H1 (cell line): ENCODE measurements at regions not wholly inside any gene's neighbourhood (a gene's known extent, or its start where the extent isn't known, plus 50 kb on each side); places are given as distances from the start of the nearest gene placed in this dataset.

Experiments
- CTCF ChIA-PET: fragments of 300-600 bp; sonication (Branson Sonifier 250); formaldehyde crosslinking; loops from one replicate; lab custom pipeline; 2021; ENCODE audit not compliant: partially characterized antibody; lab: Charles Lee
- POLR2A ChIA-PET: fragments of 300-600 bp; sonication (Branson Sonifier 250); formaldehyde crosslinking; loops from one replicate; lab custom pipeline; 2021; ENCODE audit warnings: inconsistent platforms; ENCODE audit not compliant: partially characterized antibody; lab: Charles Lee
- DNase-seq, 2 experiments: peaks; one replicate each; pipeline versions ENCODE4 v3.0.0 to v3.0.0-alpha.2; 2010 to 2022; ENCODE audit warnings: low spot score in 2 of 2, low read depth in 1 of 2, mixed read lengths in 1 of 2
- FAIRE-seq: peaks from 2 replicates; lab custom pipeline; 2011; peaks lifted over from hg19 to GRCh38; lab: Jason Lieb, UNC
- H2AFZ ChIP-seq: 2 replicates; pipeline ENCODE4 v1.8.1; 2012; ENCODE audit warnings: low read length, inconsistent platforms
- H2AK5ac ChIP-seq: 2 replicates; pipeline ENCODE4 v1.6.1; 2013; ENCODE audit warnings: low read depth, low read length
- H2BK120ac ChIP-seq: replicated peaks from 2 replicates; pipeline ENCODE3; 2013; ENCODE audit warnings: low read depth, low read length, inconsistent platforms
- H2BK12ac ChIP-seq: 2 replicates; pipeline ENCODE4 v1.6.1; 2013; ENCODE audit warnings: low read depth, low read length
- H2BK15ac ChIP-seq: 2 replicates; pipeline ENCODE4 v1.6.1; 2013; ENCODE audit warnings: low read length
- H2BK20ac ChIP-seq: 2 replicates; pipeline ENCODE4 v1.6.1; 2013; ENCODE audit warnings: low read length
- H2BK5ac ChIP-seq: 2 replicates; pipeline ENCODE4 v1.6.1; 2013; ENCODE audit warnings: low read depth, low read length
- H3K14ac ChIP-seq: 2 replicates; pipeline ENCODE4 v1.6.1; 2013; ENCODE audit warnings: inconsistent platforms; ENCODE audit not compliant: insufficient read length
- H3K18ac ChIP-seq: 2 replicates; pipeline ENCODE4 v1.6.1; 2013; ENCODE audit warnings: low read length; ENCODE audit errors: extremely low read depth
- H3K23ac ChIP-seq: 2 replicates; pipeline ENCODE4 v1.6.1; 2013; ENCODE audit warnings: inconsistent platforms; ENCODE audit not compliant: insufficient read length
- H3K23me2 ChIP-seq: 2 replicates; pipeline ENCODE4 v1.6.1; 2013; ENCODE audit warnings: low read depth, low read length
- H3K27ac ChIP-seq: 2 replicates; pipeline ENCODE4 v1.6.1; 2011; ENCODE audit warnings: low read depth, low read length, inconsistent platforms
- H3K27me3 ChIP-seq, 4 experiments: replicated peaks in 1 of 4; 1 replicate in 1 of 4; 2 replicates in 3 of 4; pipeline versions ENCODE4 v1.6.1 to v1.8.1; 2011 to 2013; ENCODE audit warnings: low read length in 3 of 4, mild to moderate bottlenecking in 3 of 4, inconsistent platforms in 2 of 4, mixed read lengths in 2 of 4, moderate library complexity in 1 of 4; ENCODE audit not compliant: control insufficient read depth in 3 of 4, insufficient read depth in 3 of 4; ENCODE audit errors: extremely low read depth in 1 of 4
- H3K36me3 ChIP-seq, 4 experiments: 2 replicates each; pipeline versions ENCODE4 v1.6.1 to v1.8.1; 2011 to 2013; ENCODE audit warnings: mild to moderate bottlenecking in 4 of 4, low read length in 3 of 4, moderate library complexity in 2 of 4, control low read depth in 1 of 4, inconsistent platforms in 1 of 4; ENCODE audit not compliant: insufficient read depth in 4 of 4, control insufficient read depth in 2 of 4
- H3K4ac ChIP-seq: replicated peaks from 2 replicates; pipeline ENCODE3; 2013; ENCODE audit warnings: low read length, low read depth, mixed read lengths, inconsistent platforms; ENCODE audit not compliant: insufficient read length
- H3K4me1 ChIP-seq, 4 experiments: replicated peaks in 1 of 4; 1 replicate in 1 of 4; 2 replicates in 3 of 4; pipeline versions ENCODE4 v1.6.1 to v1.8.1; 2011 to 2013; ENCODE audit warnings: low read length in 3 of 4, inconsistent platforms in 2 of 4, mixed read lengths in 1 of 4; ENCODE audit not compliant: insufficient read depth in 4 of 4, control insufficient read depth in 3 of 4
- H3K4me2 ChIP-seq, 2 experiments: 2 replicates each; pipeline versions ENCODE4 v1.6.1 to v1.8.1; 2011 to 2013; ENCODE audit warnings: low read depth in 2 of 2, low read length in 2 of 2, control low read depth in 1 of 2, inconsistent platforms in 1 of 2, mild to moderate bottlenecking in 1 of 2; ENCODE audit not compliant: insufficient read depth in 1 of 2
- H3K4me3 ChIP-seq, 4 experiments: fragments of 200-600, 300-600 bp in 1 of 4; sonication (generic), shearing (Covaris generic), sonication (Bioruptor Twin) in 1 of 4; 2 replicates each; pipeline versions ENCODE4 v1.5.1 to v1.8.1; 2011 to 2016; ENCODE audit warnings: low read length in 4 of 4, low read depth in 3 of 4, control low read depth in 2 of 4, inconsistent platforms in 2 of 4, mild to moderate bottlenecking in 2 of 4, mixed read lengths in 1 of 4, moderate library complexity in 1 of 4; ENCODE audit not compliant: insufficient read depth in 2 of 4; ENCODE audit errors: extremely low read depth in 1 of 4
- H3K56ac ChIP-seq: replicated peaks from 2 replicates; pipeline ENCODE3; 2013; ENCODE audit warnings: low read depth, mild to moderate bottlenecking, mixed read lengths, low read length, inconsistent platforms; ENCODE audit not compliant: insufficient read length
- H3K79me1 ChIP-seq: 2 replicates; pipeline ENCODE4 v1.6.1; 2013; ENCODE audit warnings: low read depth, low read length, control low read depth
- H3K79me2 ChIP-seq, 2 experiments: 2 replicates each; pipeline versions ENCODE4 v1.6.1 to v1.8.1; 2012 to 2013; ENCODE audit warnings: low read length in 2 of 2, mild to moderate bottlenecking in 2 of 2, inconsistent platforms in 1 of 2; ENCODE audit not compliant: insufficient read depth in 2 of 2, control insufficient read depth in 1 of 2
- H3K9ac ChIP-seq, 4 experiments: replicated peaks in 1 of 4; 1 replicate in 1 of 4; 2 replicates in 3 of 4; pipeline versions ENCODE4 v1.6.1 to v1.8.1; 2011 to 2013; ENCODE audit warnings: low read depth in 3 of 4, low read length in 3 of 4, control low read depth in 2 of 4, mild to moderate bottlenecking in 2 of 4, moderate library complexity in 2 of 4, inconsistent platforms in 1 of 4; ENCODE audit errors: extremely low read depth in 1 of 4
- H3K9me3 ChIP-seq, 2 experiments: 2 replicates each; pipeline versions ENCODE4 v1.6.1 to v1.8.1; 2012 to 2013; ENCODE audit warnings: mild to moderate bottlenecking in 2 of 2, moderate library complexity in 2 of 2, control low read depth in 1 of 2, inconsistent platforms in 1 of 2, low read depth in 1 of 2, low read length in 1 of 2, mixed read lengths in 1 of 2; ENCODE audit not compliant: insufficient read depth in 2 of 2
- H4K20me1 ChIP-seq, 2 experiments: replicated peaks in 1 of 2; 2 replicates each; pipeline versions ENCODE3 to v1.8.1; 2011 to 2013; ENCODE audit warnings: inconsistent platforms in 2 of 2, low read length in 2 of 2, mild to moderate bottlenecking in 1 of 2; ENCODE audit not compliant: insufficient read depth in 2 of 2, control insufficient read depth in 1 of 2
- H4K5ac ChIP-seq: 2 replicates; pipeline ENCODE4 v1.6.1; 2013; ENCODE audit warnings: low read length, low read depth, mixed read lengths, inconsistent platforms; ENCODE audit not compliant: insufficient read length
- H4K8ac ChIP-seq: 2 replicates; pipeline ENCODE4 v1.8.0; 2013; ENCODE audit warnings: mild to moderate bottlenecking, moderate library complexity, low read length, inconsistent platforms; ENCODE audit not compliant: insufficient read depth; ENCODE audit errors: extremely low read depth
- H4K91ac ChIP-seq: replicated peaks from 2 replicates; pipeline ENCODE3; 2013; ENCODE audit warnings: low read length, mixed read lengths, inconsistent platforms; ENCODE audit not compliant: insufficient read length
- CEBPB ChIP-seq: IDR thresholded peaks from 2 replicates; pipeline ENCODE4 v1.6.1; 2012; ENCODE audit warnings: low read depth, low read length
- EZH2 ChIP-seq: fragments of 200-600 bp; sonication (generic); IDR thresholded peaks from 2 replicates; pipeline ENCODE4 v1.7.1; 2012; ENCODE audit warnings: low read depth, mild to moderate bottlenecking, moderate library complexity, low read length, inconsistent platforms; ENCODE audit not compliant: severe bottlenecking
- FOSL1 ChIP-seq: IDR thresholded peaks from 2 replicates; pipeline ENCODE4 v1.6.1; 2011; ENCODE audit warnings: mild to moderate bottlenecking, low read depth, low read length, moderate library complexity; ENCODE audit not compliant: insufficient read depth
- HDAC2 ChIP-seq, 2 experiments: fragments of 300-600 bp in 1 of 2; sonication (generic) in 1 of 2; IDR thresholded peaks; 2 replicates each; pipeline ENCODE4 v1.6.1; 2011 to 2012; ENCODE audit warnings: low read depth in 2 of 2, low read length in 2 of 2, mild to moderate bottlenecking in 2 of 2, moderate library complexity in 2 of 2, borderline replicate concordance in 1 of 2, inconsistent platforms in 1 of 2
- JUN ChIP-seq: IDR thresholded peaks from 2 replicates; pipeline ENCODE4 v1.6.1; 2011; ENCODE audit warnings: low read depth, mild to moderate bottlenecking, improper control_type of control experiment, low read length
- KDM4A ChIP-seq: IDR thresholded peaks from one replicate; pipeline ENCODE4 v1.7.1; 2012; ENCODE audit warnings: low read depth, mild to moderate bottlenecking, moderate library complexity, low read length, inconsistent platforms; ENCODE audit not compliant: severe bottlenecking
- MAFK ChIP-seq: IDR thresholded peaks from 2 replicates; pipeline ENCODE4 v1.6.1; 2012; ENCODE audit warnings: low read depth, mild to moderate bottlenecking, improper control_type of control experiment, low read length
- POLR2A ChIP-seq, 2 experiments: IDR thresholded peaks; 1 replicate in 1 of 2; 2 replicates in 1 of 2; pipeline ENCODE4 v1.6.1; 2011; ENCODE audit warnings: low read depth in 2 of 2, low read length in 2 of 2, mild to moderate bottlenecking in 2 of 2; ENCODE audit errors: control extremely low read depth in 1 of 2
- SP2 ChIP-seq: IDR thresholded peaks from 2 replicates; pipeline ENCODE4 v1.6.1; 2012; ENCODE audit warnings: mild to moderate bottlenecking, low read length, inconsistent platforms
- TAF1 ChIP-seq: IDR thresholded peaks from 2 replicates; pipeline ENCODE4 v1.6.1; 2011; ENCODE audit warnings: mild to moderate bottlenecking, low read depth, low read length
- TBP ChIP-seq: IDR thresholded peaks from 2 replicates; pipeline ENCODE4 v1.6.1; 2011; ENCODE audit warnings: low read depth, low read length, improper control_type of control experiment
- TCF12 ChIP-seq: IDR thresholded peaks from 2 replicates; pipeline ENCODE4 v1.6.1; 2011; ENCODE audit warnings: low read depth, mild to moderate bottlenecking, low read length
- YY1 ChIP-seq: IDR thresholded peaks from 2 replicates; pipeline ENCODE4 v1.6.1; 2011; ENCODE audit warnings: low read depth, mild to moderate bottlenecking, low read length
- ZNF274 ChIP-seq: IDR thresholded peaks from 2 replicates; pipeline ENCODE4 v1.7.0; 2012; ENCODE audit warnings: low read length, borderline replicate concordance; ENCODE audit errors: extremely low read depth
- WGBS, 2 experiments: shearing (Covaris generic) in 1 of 2; methylation state at CpG; one replicate each; pipeline versions ENCODE4 v1.1.6 to v1.1.7; 2013 to 2015; ENCODE audit warnings: low lambda C conversion rate in 2 of 2, mixed read lengths in 2 of 2, inconsistent platforms in 1 of 2, low coverage in 1 of 2, missing lambda C conversion rate in 1 of 2; ENCODE audit not compliant: insufficient replicate concordance in 2 of 2, insufficient coverage in 1 of 2, insufficient read length in 1 of 2; ENCODE audit errors: extremely low coverage in 1 of 2, missing lambda C conversion rate in 1 of 2; 5-methylcytosine and 5-hydroxymethylcytosine counted together

DNA sequence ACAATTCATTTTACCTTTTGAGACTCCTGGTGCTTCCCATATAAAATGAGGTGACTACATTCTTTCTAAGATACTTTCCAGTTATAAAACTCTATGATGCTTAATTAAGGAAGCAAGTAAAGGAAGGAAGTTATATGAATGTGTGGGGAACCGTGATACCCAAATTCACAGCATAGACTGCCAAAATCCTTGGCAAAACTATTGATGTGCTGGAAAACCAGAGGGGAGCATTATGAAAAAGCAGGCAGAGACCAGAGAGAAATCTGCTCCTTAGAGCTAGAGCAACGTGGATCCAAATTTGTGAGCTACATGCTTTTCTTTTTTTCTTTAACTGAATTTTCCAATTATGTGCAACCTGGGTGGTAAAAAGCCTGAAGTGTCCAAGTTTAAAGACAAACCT is 201.4 kb upstream of the USP25 start:
- Histone ChIP-seq H4K8ac (no peak overlapping the region), H3K4ac (no peak overlapping the region), H2AFZ (no peak overlapping the region), H3K4me2 (no peak overlapping the region), H3K18ac (no peak overlapping the region), H3K4me3 (no peak overlapping the region), H2BK20ac (no peak overlapping the region), H4K5ac (no peak overlapping the region), H3K27ac (no peak overlapping the region), H2AK5ac (no peak overlapping the region), H3K79me1 (no peaks in the 10 kb centered on the region), H2BK120ac (no peak overlapping the region), H2BK12ac (no peak overlapping the region), H2BK15ac (no peak overlapping the region), H2BK5ac (no peak overlapping the region), H3K9me3 (no peaks in the 10 kb centered on the region), H3K9ac (no peak overlapping the region), H3K27me3 (no peaks in the 10 kb centered on the region), H3K79me2 (no peaks in the 10 kb centered on the region), H3K4me1 (no peaks in the 10 kb centered on the region), H3K36me3 (no peaks in the 10 kb centered on the region), H3K56ac (no peak overlapping the region), H3K14ac (no peak overlapping the region), H4K20me1 (no peaks in the 10 kb centered on the region), H3K23ac (no peak overlapping the region), H3K23me2 (no peaks in the 10 kb centered on the region), H4K91ac (no peak overlapping the region)
- WGBS, 2 experiments, result 89% methylated on average over 2 of the region's 2 CpGs; no CpG with 5 or more reads in 1 of the 2 experiments
- DNase-seq (no peak), FAIRE-seq (no peak)
- CTCF ChIA-PET, result interaction anchor here (1.0 to 1.2 kb wide), 2 partner anchors 24 to 58 kb away, joined by 3 to 4 read pairs; no protein-coding TSS in a partner anchor
- POLR2A ChIA-PET, result no interaction called here
- TF ChIP-seq ZNF274 (no peak), SP2 (no peak), EZH2 (no peak), CEBPB (no peak), JUN (no peak), TBP (no peak), FOSL1 (no peak), HDAC2 (IDR thresholded peaks at IDR 0.05; ENCODE audit: borderline replicate concordance in 1 of 2, low read depth in 2 of 2, low read length in 2 of 2) (no peak), YY1 (no peak), MAFK (no peak), POLR2A (IDR thresholded peaks at IDR 0.05; ENCODE audit: control extremely low read depth in 1 of 2, low read depth in 2 of 2, low read length in 2 of 2) (no peak), TCF12 (no peak), TAF1 (no peak), KDM4A (no peak)
